GM11168 (cell line): ENCODE measurements at regions not wholly inside any gene's neighbourhood (a gene's known extent, or its start where the extent isn't known, plus 50 kb on each side); places are given as distances from the start of the nearest gene placed in this dataset.
"Not testable (repeated sequence)": the region's sequence is repeated elsewhere in the genome, so short reads cannot be mapped to it uniquely, and the experiment has no call there.

Experiments
- in situ Hi-C: fragments of 300-500 bp; cut with MboI; formaldehyde crosslinking; loops from one replicate; pipeline ENCODE4 v1.12.0; 2022; ENCODE audit warnings: low sequenced_read_pairs; ENCODE audit not compliant: unreplicated experiment

GRCh38 chr12:47382305-47382704 is 302.5 kb upstream of the AMIGO2 start:
- in situ Hi-C loops = no loop called here

- in situ Hi-C loops = no loop called here
These were observed 299.1 kb upstream of the AMIGO2 start for GRCh38 chr12:47378907-47379306.

GRCh38 chr12:47378222-47378582 is 298.4 kb upstream of the AMIGO2 start:
- in situ Hi-C loops = no loop called here

- in situ Hi-C loops = no loop called here
These were observed 297.9 kb upstream of the AMIGO2 start for GRCh38 chr12:47377414-47378221.

- in situ Hi-C loops = no loop called here
These were observed 297.2 kb upstream of the AMIGO2 start for GRCh38 chr12:47376927-47377326.

GRCh38 chr12:47373554-47374150 is 293.9 kb upstream of the AMIGO2 start:
- in situ Hi-C loops = no loop called here

- in situ Hi-C loops = no loop called here
These were observed 290.7 kb upstream of the AMIGO2 start for GRCh38 chr12:47370421-47370820.

- in situ Hi-C loops = no loop called here
These were observed 289.3 kb upstream of the AMIGO2 start for GRCh38 chr12:47369085-47369484.

GRCh38 chr12:47367912-47368537 is 288.3 kb upstream of the AMIGO2 start:
- in situ Hi-C loops = no loop called here

- in situ Hi-C loops = no loop called here
These were observed 286.8 kb upstream of the AMIGO2 start for GRCh38 chr12:47366579-47366978.

GRCh38 chr12:47366157-47366556 is 286.4 kb upstream of the AMIGO2 start:
- in situ Hi-C loops = no loop called here

GRCh38 chr12:47365443-47366076 is 285.8 kb upstream of the AMIGO2 start:
- in situ Hi-C loops = not testable (repeated sequence)

GRCh38 chr12:47364261-47364660 is 284.5 kb upstream of the AMIGO2 start:
- in situ Hi-C loops = no loop called here

GRCh38 chr12:47362126-47362705 is 282.5 kb upstream of the AMIGO2 start:
- in situ Hi-C loops = no loop called here

- in situ Hi-C loops = no loop called here
These were observed 281.7 kb upstream of the AMIGO2 start for GRCh38 chr12:47361389-47362021.

- in situ Hi-C loops = no loop called here
These were observed 281.1 kb upstream of the AMIGO2 start for GRCh38 chr12:47360771-47361388.

- in situ Hi-C loops = no loop called here
These were observed 280.3 kb upstream of the AMIGO2 start for GRCh38 chr12:47360093-47360480.

- in situ Hi-C loops = no loop called here
These were observed 279.7 kb upstream of the AMIGO2 start for GRCh38 chr12:47359310-47360092.

GRCh38 chr12:47357006-47357405 is 277.2 kb upstream of the AMIGO2 start:
- in situ Hi-C loops = not testable (repeated sequence)
